ENCODE measurements at regions not wholly inside any gene's neighbourhood (a gene's known extent, or its start where the extent isn't known, plus 50 kb on each side); places are given as distances from the start of the nearest gene placed in this dataset.

GRCh38 chrX:10062980-10063379 lies 93.8 kb upstream of the CLCN4 start:
- no peak for DNase-seq (ENCODE audit: low spot score in 2 of 2)
- Mint-ChIP-seq H3K27ac (no peak overlapping the region), H3K9me3 (no peaks in the 10 kb centered on the region), H3K36me3 (peaks cover 20% of the 10 kb centered on the region), H3K4me1 (peaks cover 34% of the 10 kb centered on the region), H3K4me3 (no peak overlapping the region)
- ATAC-seq = no peak

GRCh38 chrX:10064736-10065135 lies 92.0 kb upstream of the CLCN4 start:
- no peak overlapping the region for H3K4me3 Mint-ChIP-seq
- H3K36me3 Mint-ChIP-seq = peaks cover 28% of the 10 kb centered on the region
- ATAC-seq (no peak), DNase-seq (ENCODE audit: low spot score in 2 of 2) (no peak)
- no peak overlapping the region for H3K27ac Mint-ChIP-seq
- H3K4me1 Mint-ChIP-seq = peaks cover 26% of the 10 kb centered on the region
- H3K9me3 Mint-ChIP-seq = no peaks in the 10 kb centered on the region

- no peak overlapping the region for H3K4me3 Mint-ChIP-seq
Observed at GRCh38 chrX:10070714-10071436, 85.9 kb upstream of the CLCN4 start.

GRCh38 chrX:10071451-10072144 lies 85.2 kb upstream of the CLCN4 start:
- peaks cover 21% of the 10 kb centered on the region for H3K36me3 Mint-ChIP-seq
- no peak overlapping the region for H3K27ac Mint-ChIP-seq
- no peaks in the 10 kb centered on the region for H3K9me3 Mint-ChIP-seq
- DNase-seq (ENCODE audit: low spot score in 2 of 2) (no peak), ATAC-seq (no peak)
- H3K4me1 Mint-ChIP-seq = peaks cover 1% of the 10 kb centered on the region
- H3K4me3 Mint-ChIP-seq = no peak overlapping the region

More at GRCh38 chrX:10070714-10071436, 85.9 kb upstream of the CLCN4 start:
- DNase-seq (ENCODE audit: low spot score in 2 of 2) = no peak
- no peak for ATAC-seq
- Mint-ChIP-seq H3K27ac (no peak overlapping the region), H3K4me1 (peaks cover 9% of the 10 kb centered on the region), H3K9me3 (no peaks in the 10 kb centered on the region), H3K36me3 (peaks cover 28% of the 10 kb centered on the region)

- peaks cover 8% of the 10 kb centered on the region for H3K36me3 Mint-ChIP-seq
- H3K4me3 Mint-ChIP-seq = no peak overlapping the region
- no peaks in the 10 kb centered on the region for H3K4me1 Mint-ChIP-seq
- H3K9me3 Mint-ChIP-seq = no peaks in the 10 kb centered on the region
- no peak overlapping the region for H3K27ac Mint-ChIP-seq
- DNase-seq (ENCODE audit: low spot score in 2 of 2) = no peak
- ATAC-seq = no peak
Observed at GRCh38 chrX:10072786-10073568, 83.8 kb upstream of the CLCN4 start.

GRCh38 chrX:10073671-10074070 lies 83.1 kb upstream of the CLCN4 start:
- Mint-ChIP-seq H3K36me3 (peaks cover 3% of the 10 kb centered on the region), H3K9me3 (no peaks in the 10 kb centered on the region), H3K4me3 (no peak overlapping the region), H3K4me1 (no peaks in the 10 kb centered on the region), H3K27ac (no peak overlapping the region)
- no peak for DNase-seq (ENCODE audit: low spot score in 2 of 2)
- no peak for ATAC-seq

GRCh38 chrX:10074241-10074941 lies 82.4 kb upstream of the CLCN4 start:
- H3K27ac Mint-ChIP-seq = no peak overlapping the region
- no peak overlapping the region for H3K4me3 Mint-ChIP-seq
- no peaks in the 10 kb centered on the region for H3K9me3 Mint-ChIP-seq
- H3K36me3 Mint-ChIP-seq = peaks cover 5% of the 10 kb centered on the region
- H3K4me1 Mint-ChIP-seq = no peaks in the 10 kb centered on the region
- ATAC-seq = no peak
- no peak for DNase-seq (ENCODE audit: low spot score in 2 of 2)

- H3K9me3 Mint-ChIP-seq = no peaks in the 10 kb centered on the region
- no peak overlapping the region for H3K4me3 Mint-ChIP-seq
- ATAC-seq (no peak), DNase-seq (ENCODE audit: low spot score in 2 of 2) (no peak)
- H3K36me3 Mint-ChIP-seq = peaks cover 13% of the 10 kb centered on the region
- no peaks in the 10 kb centered on the region for H3K4me1 Mint-ChIP-seq
- H3K27ac Mint-ChIP-seq = no peak overlapping the region
Observed at GRCh38 chrX:10076765-10077164, 80.0 kb upstream of the CLCN4 start.

- no peak for DNase-seq (ENCODE audit: low spot score in 2 of 2)
- Mint-ChIP-seq H3K36me3 (peaks cover 13% of the 10 kb centered on the region), H3K4me3 (no peak overlapping the region), H3K4me1 (peaks cover 2% of the 10 kb centered on the region), H3K27ac (no peak overlapping the region), H3K9me3 (no peaks in the 10 kb centered on the region)
- ATAC-seq = peak; percentile 71
Observed at GRCh38 chrX:10077425-10078188, 79.2 kb upstream of the CLCN4 start.

GRCh38 chrX:10078266-10078665 lies 78.5 kb upstream of the CLCN4 start:
- no peaks in the 10 kb centered on the region for H3K9me3 Mint-ChIP-seq
- no peak overlapping the region for H3K4me3 Mint-ChIP-seq
- H3K27ac Mint-ChIP-seq = no peak overlapping the region
- H3K4me1 Mint-ChIP-seq = peaks cover 9% of the 10 kb centered on the region
- DNase-seq (ENCODE audit: low spot score in 2 of 2) (no peak), ATAC-seq (no peak)
- peaks cover 13% of the 10 kb centered on the region for H3K36me3 Mint-ChIP-seq

GRCh38 chrX:10079231-10079630 lies 77.5 kb upstream of the CLCN4 start:
- no peak overlapping the region for H3K27ac Mint-ChIP-seq

GRCh38 chrX:10083809-10084208 lies 73.0 kb upstream of the CLCN4 start:
- H3K36me3 Mint-ChIP-seq = peaks cover 19% of the 10 kb centered on the region
- ATAC-seq = no peak
- H3K27ac Mint-ChIP-seq = no peak overlapping the region
- H3K4me3 Mint-ChIP-seq = peak overlapping the region; percentile 61
- H3K9me3 Mint-ChIP-seq = no peaks in the 10 kb centered on the region
- H3K4me1 Mint-ChIP-seq = peaks cover 27% of the 10 kb centered on the region
- no peak for DNase-seq (ENCODE audit: low spot score in 2 of 2)

More at GRCh38 chrX:10079231-10079630, 77.5 kb upstream of the CLCN4 start:
- ATAC-seq = no peak
- H3K4me1 Mint-ChIP-seq = peaks cover 12% of the 10 kb centered on the region
- DNase-seq (ENCODE audit: low spot score in 2 of 2) = no peak
- H3K9me3 Mint-ChIP-seq = no peaks in the 10 kb centered on the region
- H3K36me3 Mint-ChIP-seq = peaks cover 14% of the 10 kb centered on the region
- H3K4me3 Mint-ChIP-seq = no peak overlapping the region

GRCh38 chrX:10085223-10085622 lies 71.6 kb upstream of the CLCN4 start:
- Mint-ChIP-seq H3K27ac (peak overlapping the region; percentile 45), H3K36me3 (peaks cover 6% of the 10 kb centered on the region), H3K4me1 (peaks cover 27% of the 10 kb centered on the region), H3K4me3 (no peak overlapping the region), H3K9me3 (no peaks in the 10 kb centered on the region)
- DNase-seq (ENCODE audit: low spot score in 2 of 2) (no peak), ATAC-seq (peak; percentile 59)

- ATAC-seq = no peak
- Mint-ChIP-seq H3K27ac (peak overlapping the region; percentile 51), H3K4me1 (peaks cover 27% of the 10 kb centered on the region), H3K9me3 (no peaks in the 10 kb centered on the region), H3K36me3 (peaks cover 16% of the 10 kb centered on the region), H3K4me3 (peak overlapping the region; percentile 45)
- no peak for DNase-seq (ENCODE audit: low spot score in 2 of 2)
Observed at GRCh38 chrX:10086676-10087075, 70.1 kb upstream of the CLCN4 start.

Data from stimulated activated effector memory CD8-positive, alpha-beta T cell treated with anti-CD3 and anti-CD28 coated beads, Interleukin-12 subunit alpha, Interleukin-12 subunit beta, amount 100 ng/mL, for 72 hours (primary cell).